ENCODE measurements at regions not wholly inside any gene's neighbourhood (a gene's known extent, or its start where the extent isn't known, plus 50 kb on each side); places are given as distances from the start of the nearest gene placed in this dataset.

DNA sequence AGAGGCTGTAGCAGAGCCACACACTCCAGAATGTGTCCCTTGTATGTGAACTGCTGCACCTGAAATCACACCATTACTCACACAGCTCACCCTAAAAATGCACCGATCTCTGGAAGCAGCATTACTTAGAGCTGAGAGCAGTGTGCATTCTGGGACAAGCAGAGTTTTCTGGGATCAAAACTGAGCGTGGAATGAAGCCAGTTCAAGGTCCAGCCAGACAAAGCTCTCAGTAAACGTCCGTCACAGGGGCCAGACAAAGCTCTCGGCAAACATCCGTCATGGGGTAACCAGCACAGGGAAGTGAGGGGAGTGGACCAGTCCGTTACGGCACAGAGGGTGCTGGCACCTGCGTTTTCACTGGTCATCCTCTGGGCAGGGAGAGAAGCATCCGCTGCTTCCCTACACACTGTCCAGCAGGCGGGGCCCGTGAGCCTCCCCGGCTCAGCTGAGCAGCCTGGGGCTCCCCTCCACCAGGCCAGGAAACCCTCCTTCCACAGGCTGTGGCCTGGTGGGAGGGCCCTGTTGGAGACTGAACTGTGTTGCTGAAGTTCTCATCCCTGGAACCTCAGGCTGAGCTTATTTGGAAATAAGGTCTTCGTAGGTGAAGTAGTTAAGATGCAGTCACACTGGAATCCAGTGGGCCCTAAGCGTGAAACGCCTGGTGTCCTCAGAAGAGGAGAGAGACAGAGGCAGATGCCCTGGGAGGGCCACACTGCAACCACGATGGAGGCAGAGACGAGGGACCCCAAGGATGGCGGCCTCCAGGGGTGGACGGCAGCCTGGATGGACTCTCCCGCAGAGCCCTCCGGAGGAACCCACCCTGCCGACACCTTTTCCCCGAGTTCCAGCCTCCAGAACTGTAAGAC lies 883.9 kb downstream of the BRD1 start:
- Histone ChIP-seq H3K79me2 (ENCODE audit: control insufficient read depth, insufficient read depth, low read length) (no peaks in the 10 kb centered on the region), H3K9me3 (ENCODE audit: control extremely low read depth in 1 of 3, control insufficient read depth in 2 of 3, insufficient read depth in 1 of 3, low read length in 2 of 3) (no peaks in the 10 kb centered on the region), H3K4me3 (ENCODE audit: control extremely low read depth in 1 of 5, extremely low read depth in 1 of 5, insufficient read depth in 1 of 5, low read depth in 2 of 5, low read length in 4 of 5) (no peak overlapping the region), H3K27me3 (replicated peaks in 1 of 4; ENCODE audit: control extremely low read depth in 1 of 4, control insufficient read depth in 3 of 4, insufficient read depth in 4 of 4, low read length in 3 of 4) (no peaks in the 10 kb centered on the region), H4K20me1 (ENCODE audit: control insufficient read depth, insufficient read depth, low read length, poor library complexity, severe bottlenecking) (no peaks in the 10 kb centered on the region), H3K9ac (ENCODE audit: low read length) (no peak overlapping the region), H3K4me1 (ENCODE audit: control insufficient read depth in 2 of 2, insufficient read depth in 2 of 2, low read length in 2 of 2) (no peaks in the 10 kb centered on the region), H3K4me2 (replicated peaks; ENCODE audit: low read depth, low read length, poor library complexity, severe bottlenecking) (no peak overlapping the region), H2AFZ (ENCODE audit: insufficient read depth, low read depth, low read length, poor library complexity, severe bottlenecking) (no peak overlapping the region), H3K36me3 (replicated peaks in 1 of 2; ENCODE audit: control extremely low read depth in 1 of 2, control insufficient read depth in 1 of 2, extremely low read depth in 1 of 2, insufficient read depth in 2 of 2, low read length in 1 of 2) (no peaks in the 10 kb centered on the region), H3K27ac (ENCODE audit: low read length in 2 of 2) (no peak overlapping the region)
- H3K4me1 Mint-ChIP-seq: no peaks in the 10 kb centered on the region
- POLR2A ChIA-PET: no interaction called here
- CTCF ChIA-PET: interaction anchor here (1.4 kb wide), 1 partner anchor 10 kb away, joined by 4 read pairs; no protein-coding TSS in a partner anchor
- no peaks in the 10 kb centered on the region for H3K9me3 Mint-ChIP-seq (ENCODE audit: insufficient read depth)
- ATAC-seq (ENCODE audit: low read depth) (no peak), DNase-seq (no peak)
- no peak for TF ChIP-seq EZH2 (IDR thresholded peaks at IDR 0.05; ENCODE audit: borderline replicate concordance, insufficient read depth, low read depth, low read length, poor library complexity, severe bottlenecking)
- TF ChIP-seq, protein P1, sequence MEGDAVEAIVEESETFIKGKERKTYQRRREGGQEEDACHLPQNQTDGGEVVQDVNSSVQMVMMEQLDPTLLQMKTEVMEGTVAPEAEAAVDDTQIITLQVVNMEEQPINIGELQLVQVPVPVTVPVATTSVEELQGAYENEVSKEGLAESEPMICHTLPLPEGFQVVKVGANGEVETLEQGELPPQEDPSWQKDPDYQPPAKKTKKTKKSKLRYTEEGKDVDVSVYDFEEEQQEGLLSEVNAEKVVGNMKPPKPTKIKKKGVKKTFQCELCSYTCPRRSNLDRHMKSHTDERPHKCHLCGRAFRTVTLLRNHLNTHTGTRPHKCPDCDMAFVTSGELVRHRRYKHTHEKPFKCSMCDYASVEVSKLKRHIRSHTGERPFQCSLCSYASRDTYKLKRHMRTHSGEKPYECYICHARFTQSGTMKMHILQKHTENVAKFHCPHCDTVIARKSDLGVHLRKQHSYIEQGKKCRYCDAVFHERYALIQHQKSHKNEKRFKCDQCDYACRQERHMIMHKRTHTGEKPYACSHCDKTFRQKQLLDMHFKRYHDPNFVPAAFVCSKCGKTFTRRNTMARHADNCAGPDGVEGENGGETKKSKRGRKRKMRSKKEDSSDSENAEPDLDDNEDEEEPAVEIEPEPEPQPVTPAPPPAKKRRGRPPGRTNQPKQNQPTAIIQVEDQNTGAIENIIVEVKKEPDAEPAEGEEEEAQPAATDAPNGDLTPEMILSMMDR (IDR thresholded peaks at IDR 0.05): no peak
- no peak overlapping the region for H3K4me3 Mint-ChIP-seq
- no peak overlapping the region for H3K27ac Mint-ChIP-seq
- peaks cover 3% of the 10 kb centered on the region for H3K27me3 Mint-ChIP-seq
- WGBS (ENCODE audit: insufficient coverage): 79% methylated on average over 20 of the region's 24 CpGs
- intact Hi-C loops (cut with micrococcal nuclease): no loop called here
